GM21381 (cell line): ENCODE measurements at regions not wholly inside any gene's neighbourhood (a gene's known extent, or its start where the extent isn't known, plus 50 kb on each side); places are given as distances from the start of the nearest gene placed in this dataset.
A peak's percentile ranks its signal among the peaks of the same experiment; 100 is the strongest.

ENCODE experiments used
- ATAC-seq: cut with Tn5 transposase; IDR thresholded peaks from one replicate; pipeline ENCODE4 v1.9.1; 2021; ENCODE audit warnings: mild to moderate bottlenecking, moderate library complexity; ENCODE audit not compliant: unreplicated experiment

GRCh38 chr20:39395478-39396291, 433.5 kb downstream of the DHX35 start:
- no peak for ATAC-seq

GRCh38 chr20:39394461-39394860, 432.3 kb downstream of the DHX35 start:
- ATAC-seq: no peak

GRCh38 chr20:39390186-39390585, 428.0 kb downstream of the DHX35 start:
- no peak for ATAC-seq

- no peak for ATAC-seq
These were observed 419.5 kb downstream of the DHX35 start for GRCh38 chr20:39381595-39381994.

GRCh38 chr20:39378776-39379175, 416.6 kb downstream of the DHX35 start:
- no peak for ATAC-seq

GRCh38 chr20:39376788-39377187, 414.6 kb downstream of the DHX35 start:
- ATAC-seq: no peak

GRCh38 chr20:39364320-39364719, 402.2 kb downstream of the DHX35 start:
- no peak for ATAC-seq

- no peak for ATAC-seq
These were observed 398.0 kb downstream of the DHX35 start for GRCh38 chr20:39359981-39360620.

GRCh38 chr20:39358052-39358451, 395.9 kb downstream of the DHX35 start:
- no peak for ATAC-seq

GRCh38 chr20:39356908-39357307, 394.8 kb downstream of the DHX35 start:
- ATAC-seq: no peak

GRCh38 chr20:39349240-39349639, 387.1 kb downstream of the DHX35 start:
- no peak for ATAC-seq

- ATAC-seq: no peak
These were observed 385.5 kb downstream of the DHX35 start for GRCh38 chr20:39347626-39348025.

- no peak for ATAC-seq
These were observed 380.3 kb downstream of the DHX35 start for GRCh38 chr20:39342463-39342862.

- peak; percentile 91 for ATAC-seq
These were observed 376.6 kb downstream of the DHX35 start for GRCh38 chr20:39338469-39339376.

GRCh38 chr20:39333211-39333610, 371.1 kb downstream of the DHX35 start:
- no peak for ATAC-seq

GRCh38 chr20:39328347-39328746, 366.2 kb downstream of the DHX35 start:
- ATAC-seq: no peak

- ATAC-seq: no peak
These were observed 363.9 kb downstream of the DHX35 start for GRCh38 chr20:39326050-39326449.

- no peak for ATAC-seq
These were observed 356.8 kb downstream of the DHX35 start for GRCh38 chr20:39318911-39319310.

- no peak for ATAC-seq
These were observed 350.5 kb downstream of the DHX35 start for GRCh38 chr20:39312676-39313075.

GRCh38 chr20:39311851-39312506, 349.8 kb downstream of the DHX35 start:
- no peak for ATAC-seq
